Thoracic aorta (tissue), 2 donors: ENCODE measurements at regions not wholly inside any gene's neighbourhood (a gene's known extent, or its start where the extent isn't known, plus 50 kb on each side); places are given as distances from the start of the nearest gene placed in this dataset.

Experiments used
- ATAC-seq: fragments of 150-250 bp; one replicate; pipeline ENCODE4 v1.8.0; 2017; ENCODE audit warnings: low read depth; ENCODE audit not compliant: insufficient number of reproducible peaks, low FRiP score
- DNase-seq: peaks from one replicate; pipeline ENCODE4 v3.0.0-alpha.2; 2020; ENCODE audit warnings: low spot score
- H3K27ac ChIP-seq, 2 donors: fragments of 200-600 bp; sonication (generic); 1 replicate in 1 of 2; 2 replicates in 1 of 2; pipeline ENCODE4 v1.5.1; 2016; ENCODE audit warnings: mild to moderate bottlenecking in 2 of 2, moderate library complexity in 2 of 2
- H3K27me3 ChIP-seq: fragments of 200-600 bp; sonication (generic); replicated peaks from 2 replicates; pipeline ENCODE4 v1.6.0; 2016; ENCODE audit warnings: mild to moderate bottlenecking; ENCODE audit not compliant: insufficient read depth
- H3K36me3 ChIP-seq: fragments of 200-600 bp; sonication (generic); one replicate; pipeline ENCODE4 v1.5.1; 2016
- H3K4me1 ChIP-seq, 2 donors: fragments of 200-600 bp; sonication (generic); 1 replicate in 1 of 2; 2 replicates in 1 of 2; pipeline versions ENCODE4 v1.5.1 to v1.6.0; 2016; ENCODE audit warnings: low read depth in 2 of 2, mild to moderate bottlenecking in 1 of 2; ENCODE audit not compliant: control insufficient read depth in 1 of 2
- H3K4me3 ChIP-seq: fragments of 200-600 bp; sonication (generic); 2 replicates; pipeline ENCODE4 v1.5.1; 2016; ENCODE audit warnings: mild to moderate bottlenecking
- H3K9me3 ChIP-seq: fragments of 200-600 bp; sonication (generic); 2 replicates; pipeline ENCODE4 v1.5.1; 2016
- CTCF ChIP-seq: fragments of 200-600 bp; sonication (generic); IDR thresholded peaks from one replicate; pipeline ENCODE4 v1.5.1; 2019; ENCODE audit warnings: antibody characterized with exemption

GRCh38 chr20:57968120-57968519, 258.3 kb upstream of the PMEPA1 start:
- no peak for TF ChIP-seq CTCF
- no peak for DNase-seq
- H3K27ac ChIP-seq: no peak overlapping the region
- H3K27me3 ChIP-seq: no peaks in the 10 kb centered on the region
- no peaks in the 10 kb centered on the region for H3K9me3 ChIP-seq
- H3K36me3 ChIP-seq: no peaks in the 10 kb centered on the region
- H3K4me3 ChIP-seq: no peak overlapping the region
- no peak for ATAC-seq
- peaks cover 0 to 22% of the 10 kb centered on the region in 2 donors for H3K4me1 ChIP-seq

- TF ChIP-seq CTCF: no peak
- Histone ChIP-seq H3K27me3 (no peaks in the 10 kb centered on the region), H3K4me3 (no peak overlapping the region), H3K4me1 (peaks cover 0 to 29% of the 10 kb centered on the region in 2 donors), H3K27ac (no peak overlapping the region), H3K9me3 (no peaks in the 10 kb centered on the region), H3K36me3 (no peaks in the 10 kb centered on the region)
- DNase-seq: no peak
- no peak for ATAC-seq
Measured at GRCh38 chr20:57967364-57967763, 257.5 kb upstream of the PMEPA1 start.

GRCh38 chr20:57966620-57967019, 256.8 kb upstream of the PMEPA1 start:
- no peak overlapping the region for H3K4me3 ChIP-seq

GRCh38 chr20:57965441-57965840, 255.6 kb upstream of the PMEPA1 start:
- no peak for TF ChIP-seq CTCF
- Histone ChIP-seq H3K9me3 (no peaks in the 10 kb centered on the region), H3K36me3 (no peaks in the 10 kb centered on the region), H3K27me3 (no peaks in the 10 kb centered on the region), H3K4me3 (no peak overlapping the region), H3K27ac (no peak overlapping the region), H3K4me1 (peaks cover 0 to 31% of the 10 kb centered on the region in 2 donors)
- ATAC-seq (no peak), DNase-seq (no peak)

More at GRCh38 chr20:57966620-57967019, 256.8 kb upstream of the PMEPA1 start:
- H3K4me1 ChIP-seq: peaks cover 0 to 31% of the 10 kb centered on the region in 2 donors
- TF ChIP-seq CTCF: no peak
- DNase-seq (no peak), ATAC-seq (no peak)
- no peaks in the 10 kb centered on the region for H3K27me3 ChIP-seq
- no peak overlapping the region for H3K27ac ChIP-seq
- no peaks in the 10 kb centered on the region for H3K36me3 ChIP-seq
- no peaks in the 10 kb centered on the region for H3K9me3 ChIP-seq

- no peak for TF ChIP-seq CTCF
- H3K9me3 ChIP-seq: no peaks in the 10 kb centered on the region
- ATAC-seq (no peak), DNase-seq (no peak)
- peak overlapping the region; percentile 1 for H3K4me3 ChIP-seq
- H3K36me3 ChIP-seq: no peaks in the 10 kb centered on the region
- no peaks in the 10 kb centered on the region for H3K27me3 ChIP-seq
- peak overlapping the region; percentile 64 to 72 for H3K27ac ChIP-seq
- peaks cover 0 to 40% of the 10 kb centered on the region in 2 donors for H3K4me1 ChIP-seq
Measured at GRCh38 chr20:57964011-57964862, 254.4 kb upstream of the PMEPA1 start.
